Right lobe of liver (tissue), 6 donors: ENCODE measurements at regions not wholly inside any gene's neighbourhood (a gene's known extent, or its start where the extent isn't known, plus 50 kb on each side); places are given as distances from the start of the nearest gene placed in this dataset.
A peak's percentile ranks its signal among the peaks of the same experiment; 100 is the strongest.

ENCODE experiments used
- ATAC-seq, 4 donors: fragments of 200-7000 bp; cut with Tn5 transposase; one replicate each; pipeline ENCODE4 v1.9.1; 2020; ENCODE audit warnings: mild to moderate bottlenecking in 4 of 4, moderate library complexity in 4 of 4
- DNase-seq, 3 donors: peaks; one replicate each; pipeline ENCODE4 v3.0.0-alpha.2; 2020
- H3K27ac ChIP-seq, 3 donors: fragments of 200-600 bp; one replicate each; pipeline ENCODE4 v1.8.0; 2022
- H3K27me3 ChIP-seq, 2 donors: fragments of 200-600 bp; one replicate each; pipeline ENCODE4 v1.8.0; 2022
- H3K36me3 ChIP-seq, 4 donors: fragments of 200-600 bp; sonication (generic) in 1 of 4; one replicate each; pipeline versions ENCODE4 v1.5.1 to v1.8.0; 2017 to 2022; ENCODE audit warnings: control low read depth in 1 of 4
- H3K4me1 ChIP-seq, 4 donors: fragments of 200-600 bp; sonication (generic) in 1 of 4; one replicate each; pipeline versions ENCODE4 v1.5.1 to v1.8.0; 2017 to 2022; ENCODE audit warnings: control low read depth in 1 of 4
- H3K4me3 ChIP-seq, 3 donors: fragments of 200-600 bp; one replicate each; pipeline ENCODE4 v1.8.0; 2022
- H3K9me3 ChIP-seq, 4 donors: fragments of 200-600 bp; sonication (generic) in 1 of 4; one replicate each; pipeline versions ENCODE4 v1.5.1 to v1.8.0; 2017 to 2022; ENCODE audit warnings: control low read depth in 1 of 4
- CTCF ChIP-seq, 4 donors: fragments of 200-600 bp in 3 of 4; fragments of 450-650 bp in 1 of 4; IDR thresholded peaks; one replicate each; pipeline versions ENCODE4 v1.5.1 to v1.8.0; 2016 to 2022; ENCODE audit warnings: antibody characterized with exemption in 4 of 4, mild to moderate bottlenecking in 2 of 4
- POLR2A ChIP-seq: fragments of 450-650 bp; IDR thresholded peaks from one replicate; pipeline ENCODE4 v1.6.1; 2017; ENCODE audit warnings: antibody characterized with exemption, mild to moderate bottlenecking
- WGBS: methylation state at CpG from one replicate; pipeline ENCODE4 v1.1.6; 2018; ENCODE audit warnings: low coverage, low lambda C conversion rate; ENCODE audit not compliant: insufficient coverage; ENCODE audit errors: missing lambda C conversion rate; 5-methylcytosine and 5-hydroxymethylcytosine counted together
- intact Hi-C, 2 donors: fragments of 100-400 bp; cut with DNase I; formaldehyde crosslinking; loops; one replicate each; pipeline versions ENCODE4 v1.11.2 to v1.14.1; 2022
- donor health status: DM: no; HTN: yes; CAD: no.
- donor health status: DM: no; HTN: no; CAD: no.
- donor health status: DM: no; HTN: no; CAD: no.
- donor health status: DM: no; HTN: yes; CAD: no.
- donor health status: DM: no; HTN: yes; CAD: no.

DNA sequence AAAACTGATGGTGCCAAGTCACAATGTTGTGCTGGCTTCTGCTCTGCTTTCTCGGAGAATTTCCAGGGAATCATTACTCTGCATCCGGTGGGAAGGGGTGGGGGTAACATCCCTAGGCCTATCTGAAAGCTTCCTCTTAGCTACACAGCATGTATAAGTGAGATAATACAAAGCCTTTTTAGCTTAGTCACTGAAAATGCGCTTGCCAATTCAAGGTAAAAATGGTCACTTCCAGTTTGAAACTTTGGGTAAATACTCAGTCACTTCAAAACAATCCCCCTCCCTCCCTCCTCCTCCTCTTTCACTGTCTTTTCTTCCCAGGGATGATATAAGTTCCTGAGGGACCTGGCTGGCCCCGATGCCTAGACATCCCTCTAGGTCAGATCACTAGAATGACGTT lies 57.3 kb upstream of the APBB1IP start:
- H3K27ac ChIP-seq = no peak overlapping the region
- intact Hi-C loops = no loop called here
- DNase-seq = no peak
- WGBS = 47% methylated on average over 5 of the region's 5 CpGs
- TF ChIP-seq CTCF (IDR thresholded peaks at IDR 0.05) (no peak), POLR2A (no peak)
- H3K4me3 ChIP-seq = no peak overlapping the region
- no peaks in the 10 kb centered on the region for H3K36me3 ChIP-seq
- no peaks in the 10 kb centered on the region for H3K9me3 ChIP-seq
- peak in 3 of 4 donors; percentile 37 to 52 (median 39) for ATAC-seq
- no peaks in the 10 kb centered on the region for H3K4me1 ChIP-seq
- no peaks in the 10 kb centered on the region for H3K27me3 ChIP-seq

- ATAC-seq (no peak), DNase-seq (no peak)
- intact Hi-C loops = no loop called here
- Histone ChIP-seq H3K27ac (no peak overlapping the region), H3K4me3 (no peak overlapping the region), H3K9me3 (no peaks in the 10 kb centered on the region), H3K36me3 (no peaks in the 10 kb centered on the region), H3K4me1 (no peaks in the 10 kb centered on the region), H3K27me3 (no peaks in the 10 kb centered on the region)
- WGBS = 75% methylated on average over 1 of the region's 1 CpG
- TF ChIP-seq CTCF (IDR thresholded peaks at IDR 0.05) = no peak
- no peak for TF ChIP-seq POLR2A
These were observed 56.2 kb upstream of the APBB1IP start for GRCh38 chr10:26381986-26382385.

DNA sequence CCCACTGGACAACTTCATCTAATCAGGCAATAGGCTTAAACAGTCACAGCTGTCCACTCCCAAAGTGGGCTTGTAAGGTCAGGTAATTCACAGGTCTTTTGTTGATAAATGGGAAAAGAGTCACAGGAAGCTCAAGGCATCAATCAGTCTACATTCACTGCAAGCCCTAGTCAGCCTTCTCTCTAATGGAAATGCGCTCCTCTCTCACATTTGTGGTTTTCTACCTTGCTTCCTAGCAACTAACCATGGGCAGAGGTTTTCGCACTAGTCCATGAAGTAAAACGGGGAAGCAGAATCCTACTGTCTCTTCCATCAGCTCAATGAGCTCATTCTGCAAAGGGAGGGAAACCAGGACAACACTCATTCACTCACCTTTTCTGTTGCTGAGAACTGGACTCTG lies 53.5 kb upstream of the APBB1IP start:
- Histone ChIP-seq H3K27me3 (no peaks in the 10 kb centered on the region), H3K27ac (no peak overlapping the region), H3K4me3 (no peak overlapping the region), H3K36me3 (no peaks in the 10 kb centered on the region), H3K9me3 (no peaks in the 10 kb centered on the region), H3K4me1 (no peaks in the 10 kb centered on the region)
- no peak for DNase-seq
- ATAC-seq = no peak
- 61% methylated on average over 3 of the region's 3 CpGs for WGBS
- TF ChIP-seq POLR2A (no peak), CTCF (IDR thresholded peaks at IDR 0.05) (no peak)
- intact Hi-C loops = no loop called here

DNA sequence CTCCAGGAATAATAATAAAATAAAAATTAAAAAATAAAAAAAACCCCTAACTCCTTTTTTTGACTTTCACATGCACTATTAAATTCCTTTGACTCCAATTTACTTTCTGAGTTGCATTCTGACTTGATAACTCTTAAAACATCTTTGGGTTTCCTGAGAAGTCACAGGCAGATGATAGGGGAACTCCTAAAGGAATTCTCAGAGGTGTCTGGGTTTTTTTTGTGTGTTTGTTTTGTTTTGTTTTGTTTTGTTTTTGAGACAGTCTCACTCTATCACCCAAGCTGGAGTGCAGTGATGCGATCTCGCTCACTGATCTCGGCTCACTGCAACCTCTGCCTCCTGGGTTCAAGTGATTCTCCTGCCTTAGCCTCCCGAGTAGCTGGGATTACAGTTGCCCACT lies 52.7 kb upstream of the APBB1IP start:
- H3K9me3 ChIP-seq = no peaks in the 10 kb centered on the region
- 60% methylated on average over 4 of the region's 4 CpGs for WGBS
- no peaks in the 10 kb centered on the region for H3K36me3 ChIP-seq
- no peaks in the 10 kb centered on the region for H3K27me3 ChIP-seq
- no peaks in the 10 kb centered on the region for H3K4me1 ChIP-seq
- H3K4me3 ChIP-seq = no peak overlapping the region
- ATAC-seq (no peak), DNase-seq (no peak)
- H3K27ac ChIP-seq = no peak overlapping the region
- intact Hi-C loops = no loop called here
- TF ChIP-seq CTCF (IDR thresholded peaks at IDR 0.05) (no peak), POLR2A (no peak)

DNA sequence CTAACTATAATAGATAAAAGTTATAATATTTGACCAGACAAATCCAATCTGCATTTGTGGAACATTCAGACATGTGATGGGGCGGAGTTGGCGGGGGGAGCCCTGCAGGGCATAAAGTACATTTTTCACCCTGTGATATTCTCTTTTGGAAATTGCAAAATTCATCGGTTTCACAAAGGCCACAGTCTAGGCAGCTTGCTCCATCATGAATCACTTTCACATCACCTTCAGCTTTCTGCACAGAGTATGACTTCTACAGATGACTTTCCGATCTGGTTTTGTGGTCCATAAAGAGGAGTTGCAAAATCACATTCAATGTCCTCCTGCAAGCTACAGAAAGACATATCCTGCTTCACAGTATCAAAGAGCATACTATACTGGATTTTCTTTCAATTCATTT lies 51.4 kb upstream of the APBB1IP start:
- H3K4me1 ChIP-seq = peaks cover 0 to 4% (median 0%) of the 10 kb centered on the region in 4 donors
- ATAC-seq (no peak), DNase-seq (no peak)
- 73% methylated on average over 4 of the region's 4 CpGs for WGBS
- no peaks in the 10 kb centered on the region for H3K9me3 ChIP-seq
- H3K27me3 ChIP-seq = no peaks in the 10 kb centered on the region
- no peak overlapping the region for H3K4me3 ChIP-seq
- no peaks in the 10 kb centered on the region for H3K36me3 ChIP-seq
- intact Hi-C loops = no loop called here
- H3K27ac ChIP-seq = no peak overlapping the region
- TF ChIP-seq POLR2A (no peak), CTCF (IDR thresholded peaks at IDR 0.05) (no peak)
